Keratinocyte (primary cell): ENCODE measurements at regions not wholly inside any gene's neighbourhood (a gene's known extent, or its start where the extent isn't known, plus 50 kb on each side); places are given as distances from the start of the nearest gene placed in this dataset.

Source experiments
- DNase-seq: peaks from one replicate; pipeline ENCODE4 v3.0.0-alpha.2; 2011; ENCODE audit warnings: low read depth, missing footprints, low spot score
- FAIRE-seq: peaks from 2 replicates; lab custom pipeline; 2011; peaks lifted over from hg19 to GRCh38; lab: Jason Lieb, UNC
- H2AFZ ChIP-seq: 2 replicates; pipeline ENCODE4 v1.6.0; 2012; ENCODE audit warnings: low read length, control low read depth, inconsistent platforms; ENCODE audit not compliant: control insufficient read depth
- H3K27ac ChIP-seq: 2 replicates; pipeline ENCODE4 v1.5.1; 2011; ENCODE audit warnings: low read length; ENCODE audit not compliant: control insufficient read depth, insufficient read depth
- H3K27me3 ChIP-seq: 3 replicates; pipeline ENCODE4 v1.6.0; 2011; ENCODE audit warnings: low read length; ENCODE audit not compliant: control insufficient read depth, insufficient read depth; ENCODE audit errors: extremely low read depth
- H3K36me3 ChIP-seq, 2 experiments: 2 replicates in 1 of 2; 3 replicates in 1 of 2; pipeline ENCODE4 v1.5.1; 2011; ENCODE audit warnings: low read length in 2 of 2, mild to moderate bottlenecking in 1 of 2; ENCODE audit not compliant: control insufficient read depth in 2 of 2, insufficient read depth in 2 of 2; ENCODE audit errors: extremely low read depth in 1 of 2
- H3K4me1 ChIP-seq: 3 replicates; pipeline ENCODE4 v1.5.1; 2011; ENCODE audit warnings: low read length; ENCODE audit not compliant: control insufficient read depth, insufficient read depth; ENCODE audit errors: extremely low read depth
- H3K4me2 ChIP-seq: 3 replicates; pipeline ENCODE4 v1.6.0; 2011; ENCODE audit warnings: low read depth, low read length; ENCODE audit not compliant: control insufficient read depth, insufficient read depth; ENCODE audit errors: extremely low read depth
- H3K4me3 ChIP-seq, 3 experiments: fragments of 200-600 bp in 1 of 3; sonication (generic) in 1 of 3; 2 replicates in 2 of 3; 3 replicates in 1 of 3; pipeline ENCODE4 v1.5.1; 2011 to 2016; ENCODE audit warnings: low read length in 3 of 3, mild to moderate bottlenecking in 3 of 3, control low read depth in 2 of 3, inconsistent platforms in 1 of 3, low read depth in 1 of 3, mixed read lengths in 1 of 3, mixed run types in 1 of 3, moderate library complexity in 1 of 3; ENCODE audit not compliant: control insufficient read depth in 2 of 3, insufficient read depth in 2 of 3; ENCODE audit errors: extremely low read depth in 1 of 3
- H3K79me2 ChIP-seq: 2 replicates; pipeline ENCODE4 v1.6.0; 2012; ENCODE audit warnings: low read length; ENCODE audit not compliant: control insufficient read depth, insufficient read depth
- H3K9ac ChIP-seq: 3 replicates; pipeline ENCODE4 v1.6.0; 2011; ENCODE audit warnings: low read length; ENCODE audit not compliant: control insufficient read depth, insufficient read depth; ENCODE audit errors: extremely low read depth
- H3K9me1 ChIP-seq: 3 replicates; pipeline ENCODE4 v1.6.0; 2011; ENCODE audit warnings: low read length; ENCODE audit not compliant: control insufficient read depth, insufficient read depth; ENCODE audit errors: extremely low read depth
- H3K9me3 ChIP-seq: 2 replicates; pipeline ENCODE4 v1.5.1; 2012; ENCODE audit warnings: low read depth, low read length; ENCODE audit not compliant: control insufficient read depth
- H4K20me1 ChIP-seq: 3 replicates; pipeline ENCODE4 v1.6.0; 2011; ENCODE audit warnings: low read length; ENCODE audit not compliant: control insufficient read depth, insufficient read depth; ENCODE audit errors: extremely low read depth
- EZH2 ChIP-seq: IDR thresholded peaks from one replicate; pipeline ENCODE4 v1.6.1; 2012; ENCODE audit warnings: inconsistent platforms, mild to moderate bottlenecking, low read length, moderate library complexity
- dilution Hi-C: fragments of 300-500 bp; cut with MboI; formaldehyde crosslinking; loops from one replicate; pipeline ENCODE4 v1.7.0; 2020; ENCODE audit warnings: low sequenced_read_pairs; ENCODE audit not compliant: extremely low pct_ligation_motif_present
- TF ChIP-seq, protein P1 (sequence below), 3 experiments: IDR thresholded peaks in 1 of 3; conservative IDR thresholded peaks in 1 of 3; optimal IDR thresholded peaks in 1 of 3; 2 replicates in 2 of 3; 3 replicates in 1 of 3; pipeline versions ENCODE3 to v1.5.1; 2011; ENCODE audit warnings: low read length in 3 of 3, mild to moderate bottlenecking in 3 of 3, moderate library complexity in 2 of 3, control low read depth in 1 of 3, inconsistent platforms in 1 of 3; ENCODE audit not compliant: insufficient read depth in 2 of 3; ENCODE audit errors: extremely low read depth in 1 of 3

GRCh38 chr4:149928507-149928906 is 112.9 kb upstream of the IQCM start:
- DNase-seq: no peak
- TF ChIP-seq, protein P1, sequence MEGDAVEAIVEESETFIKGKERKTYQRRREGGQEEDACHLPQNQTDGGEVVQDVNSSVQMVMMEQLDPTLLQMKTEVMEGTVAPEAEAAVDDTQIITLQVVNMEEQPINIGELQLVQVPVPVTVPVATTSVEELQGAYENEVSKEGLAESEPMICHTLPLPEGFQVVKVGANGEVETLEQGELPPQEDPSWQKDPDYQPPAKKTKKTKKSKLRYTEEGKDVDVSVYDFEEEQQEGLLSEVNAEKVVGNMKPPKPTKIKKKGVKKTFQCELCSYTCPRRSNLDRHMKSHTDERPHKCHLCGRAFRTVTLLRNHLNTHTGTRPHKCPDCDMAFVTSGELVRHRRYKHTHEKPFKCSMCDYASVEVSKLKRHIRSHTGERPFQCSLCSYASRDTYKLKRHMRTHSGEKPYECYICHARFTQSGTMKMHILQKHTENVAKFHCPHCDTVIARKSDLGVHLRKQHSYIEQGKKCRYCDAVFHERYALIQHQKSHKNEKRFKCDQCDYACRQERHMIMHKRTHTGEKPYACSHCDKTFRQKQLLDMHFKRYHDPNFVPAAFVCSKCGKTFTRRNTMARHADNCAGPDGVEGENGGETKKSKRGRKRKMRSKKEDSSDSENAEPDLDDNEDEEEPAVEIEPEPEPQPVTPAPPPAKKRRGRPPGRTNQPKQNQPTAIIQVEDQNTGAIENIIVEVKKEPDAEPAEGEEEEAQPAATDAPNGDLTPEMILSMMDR (optimal IDR thresholded peaks at IDR 0.05 in 1 of 3, IDR thresholded peaks at IDR 0.05 in 1 of 3, conservative IDR thresholded peaks at IDR 0.05 in 1 of 3; ENCODE audit: extremely low read depth in 1 of 3, insufficient read depth in 2 of 3, low read length in 3 of 3): no peak
- no peak for TF ChIP-seq EZH2
- H3K4me2 ChIP-seq: no peak overlapping the region
- no peak for FAIRE-seq
- H4K20me1 ChIP-seq: no peaks in the 10 kb centered on the region
- H3K36me3 ChIP-seq: no peaks in the 10 kb centered on the region
- no peak overlapping the region for H3K9ac ChIP-seq
- dilution Hi-C loops: no loop called here
- no peaks in the 10 kb centered on the region for H3K79me2 ChIP-seq
- H3K27ac ChIP-seq: no peak overlapping the region
- no peaks in the 10 kb centered on the region for H3K4me1 ChIP-seq
- H3K9me3 ChIP-seq: no peaks in the 10 kb centered on the region
- no peak overlapping the region for H3K4me3 ChIP-seq
- H3K27me3 ChIP-seq: no peaks in the 10 kb centered on the region
- H3K9me1 ChIP-seq: no peaks in the 10 kb centered on the region
- H2AFZ ChIP-seq: no peak overlapping the region

- H3K4me3 ChIP-seq: no peak overlapping the region
- no peak for FAIRE-seq
Observed at GRCh38 chr4:149931431-149931830, 115.8 kb upstream of the IQCM start.

More at GRCh38 chr4:149931431-149931830, 115.8 kb upstream of the IQCM start:
- Histone ChIP-seq H3K4me1 (no peaks in the 10 kb centered on the region), H3K27ac (no peak overlapping the region), H3K27me3 (no peaks in the 10 kb centered on the region), H3K9me1 (no peaks in the 10 kb centered on the region), H3K9ac (no peak overlapping the region), H3K36me3 (no peaks in the 10 kb centered on the region), H2AFZ (no peak overlapping the region), H3K79me2 (no peaks in the 10 kb centered on the region), H4K20me1 (no peaks in the 10 kb centered on the region), H3K9me3 (no peaks in the 10 kb centered on the region), H3K4me2 (no peak overlapping the region)
- dilution Hi-C loops: no loop called here
- DNase-seq: no peak
- TF ChIP-seq, protein P1 (optimal IDR thresholded peaks at IDR 0.05 in 1 of 3, IDR thresholded peaks at IDR 0.05 in 1 of 3, conservative IDR thresholded peaks at IDR 0.05 in 1 of 3; ENCODE audit: extremely low read depth in 1 of 3, insufficient read depth in 2 of 3, low read length in 3 of 3): no peak
- TF ChIP-seq EZH2: no peak
